GM12865 (cell line): ENCODE measurements at regions not wholly inside any gene's neighbourhood (a gene's known extent, or its start where the extent isn't known, plus 50 kb on each side); places are given as distances from the start of the nearest gene placed in this dataset.
"Not testable (repeated sequence)": the region's sequence is repeated elsewhere in the genome, so short reads cannot be mapped to it uniquely, and the experiment has no call there.

Experiments used
- DNase-seq: peaks from one replicate; pipeline ENCODE4 v3.0.0; 2010; ENCODE audit warnings: low read depth
- H3K4me3 ChIP-seq: 2 replicates; pipeline ENCODE4 v1.5.1; 2011; ENCODE audit warnings: mild to moderate bottlenecking, low read depth, low read length, control low read depth
- CTCF ChIP-seq: IDR thresholded peaks from 2 replicates; pipeline ENCODE4 v1.5.1; 2011; ENCODE audit warnings: low read length, control low read depth, low read depth, inconsistent platforms; ENCODE audit not compliant: insufficient read depth; ENCODE audit errors: missing control alignments

- DNase-seq = no peak
- TF ChIP-seq CTCF = no peak
- no peak overlapping the region for H3K4me3 ChIP-seq
Observed at GRCh38 chr9:80493258-80493657, 921.5 kb downstream of the TLE4 start.

- DNase-seq = no peak
- no peak overlapping the region for H3K4me3 ChIP-seq
- no peak for TF ChIP-seq CTCF
Observed at GRCh38 chr9:80492221-80492620, 920.5 kb downstream of the TLE4 start.

- DNase-seq = peak; percentile 9
- H3K4me3 ChIP-seq = no peak overlapping the region
- no peak for TF ChIP-seq CTCF
Observed at GRCh38 chr9:80491086-80491696, 919.4 kb downstream of the TLE4 start.

- TF ChIP-seq CTCF = no peak
- DNase-seq = no peak
- no peak overlapping the region for H3K4me3 ChIP-seq
Observed at GRCh38 chr9:80489329-80489728, 917.6 kb downstream of the TLE4 start.

GRCh38 chr9:80485420-80486250 lies 913.9 kb downstream of the TLE4 start:
- no peak for TF ChIP-seq CTCF
- no peak for DNase-seq
- no peak overlapping the region for H3K4me3 ChIP-seq

GRCh38 chr9:80482251-80482650 lies 910.5 kb downstream of the TLE4 start:
- DNase-seq, H3K4me3 ChIP-seq: not testable (repeated sequence)

- no peak for DNase-seq
- no peak for TF ChIP-seq CTCF
Observed at GRCh38 chr9:80467632-80468031, 895.9 kb downstream of the TLE4 start.

More at GRCh38 chr9:80467632-80468031, 895.9 kb downstream of the TLE4 start:
- no peak overlapping the region for H3K4me3 ChIP-seq
